Activated naive CD8-positive, alpha-beta T cell treated with anti-CD3 and anti-CD28 coated beads, Interleukin-2, amount 50 U/mL, for 24 hours (primary cell): ENCODE measurements at regions not wholly inside any gene's neighbourhood (a gene's known extent, or its start where the extent isn't known, plus 50 kb on each side); places are given as distances from the start of the nearest gene placed in this dataset.
"Not testable (repeated sequence)": the region's sequence is repeated elsewhere in the genome, so short reads cannot be mapped to it uniquely, and the experiment has no call there.

Experiments used
- ATAC-seq: fragments of 150-1000 bp; cut with Tn5 transposase; one replicate; pipeline ENCODE4 v1.10.0; 2021
- DNase-seq: peaks from one replicate; pipeline ENCODE4 v3.0.0; 2021
- H3K27ac Mint-ChIP-seq: one replicate; pipeline ENCODE4 v1.8.0; 2021; ENCODE audit warnings: mild to moderate bottlenecking, mixed read lengths
- H3K27me3 Mint-ChIP-seq: one replicate; pipeline ENCODE4 v1.8.0; 2021; ENCODE audit warnings: mixed read lengths
- H3K36me3 Mint-ChIP-seq: one replicate; pipeline ENCODE4 v1.8.0; 2021; ENCODE audit warnings: low read depth, mixed read lengths
- H3K4me1 Mint-ChIP-seq: one replicate; pipeline ENCODE4 v1.8.0; 2021; ENCODE audit warnings: mixed read lengths
- H3K4me3 Mint-ChIP-seq: one replicate; pipeline ENCODE4 v1.8.0; 2021; ENCODE audit warnings: mild to moderate bottlenecking, moderate library complexity, mixed read lengths
- H3K9me3 Mint-ChIP-seq: one replicate; pipeline ENCODE4 v1.8.0; 2021; ENCODE audit warnings: mixed read lengths

GRCh38 chrX:107384397-107385105, 64.9 kb upstream of the FRMPD3 start:
- H3K4me1 Mint-ChIP-seq, result peaks cover 7% of the 10 kb centered on the region
- DNase-seq, result no peak
- H3K27ac Mint-ChIP-seq, result no peak overlapping the region
- no peak overlapping the region for H3K4me3 Mint-ChIP-seq
- no peak for ATAC-seq
- no peaks in the 10 kb centered on the region for H3K9me3 Mint-ChIP-seq
- H3K36me3 Mint-ChIP-seq, result no peaks in the 10 kb centered on the region
- H3K27me3 Mint-ChIP-seq, result peaks cover 23% of the 10 kb centered on the region

GRCh38 chrX:107389726-107390125, 59.7 kb upstream of the FRMPD3 start:
- H3K4me1 Mint-ChIP-seq, result no peaks in the 10 kb centered on the region
- no peaks in the 10 kb centered on the region for H3K9me3 Mint-ChIP-seq
- H3K36me3 Mint-ChIP-seq, result no peaks in the 10 kb centered on the region
- ATAC-seq (no peak), DNase-seq (no peak)
- no peak overlapping the region for H3K4me3 Mint-ChIP-seq
- H3K27me3 Mint-ChIP-seq, result peaks cover 13% of the 10 kb centered on the region
- H3K27ac Mint-ChIP-seq, result no peak overlapping the region

DNA sequence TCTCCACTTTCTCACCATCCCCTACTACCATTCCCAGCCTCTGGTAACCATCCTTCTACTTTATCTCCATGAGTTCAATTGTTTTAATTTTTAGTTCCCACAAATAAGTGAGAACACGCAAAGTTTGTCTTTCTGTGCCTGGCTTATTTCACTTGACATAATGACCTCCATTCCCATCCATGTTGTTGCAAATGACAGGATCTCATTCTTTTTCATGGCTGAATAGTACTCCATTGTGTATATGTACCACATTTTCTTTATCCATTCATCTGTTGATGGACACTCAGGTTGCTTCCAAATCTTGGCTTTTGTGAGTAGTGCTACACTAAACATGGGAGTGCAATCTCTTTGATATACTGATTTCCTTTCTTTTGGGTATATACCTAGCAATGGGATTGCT, 55.8 kb upstream of the FRMPD3 start:
- ATAC-seq, H3K27me3 Mint-ChIP-seq, DNase-seq, H3K27ac Mint-ChIP-seq, H3K9me3 Mint-ChIP-seq, H3K36me3 Mint-ChIP-seq, H3K4me1 Mint-ChIP-seq, H3K4me3 Mint-ChIP-seq: not testable (repeated sequence)

GRCh38 chrX:107396235-107396634, 53.2 kb upstream of the FRMPD3 start:
- no peaks in the 10 kb centered on the region for H3K27me3 Mint-ChIP-seq
- no peaks in the 10 kb centered on the region for H3K36me3 Mint-ChIP-seq

DNA sequence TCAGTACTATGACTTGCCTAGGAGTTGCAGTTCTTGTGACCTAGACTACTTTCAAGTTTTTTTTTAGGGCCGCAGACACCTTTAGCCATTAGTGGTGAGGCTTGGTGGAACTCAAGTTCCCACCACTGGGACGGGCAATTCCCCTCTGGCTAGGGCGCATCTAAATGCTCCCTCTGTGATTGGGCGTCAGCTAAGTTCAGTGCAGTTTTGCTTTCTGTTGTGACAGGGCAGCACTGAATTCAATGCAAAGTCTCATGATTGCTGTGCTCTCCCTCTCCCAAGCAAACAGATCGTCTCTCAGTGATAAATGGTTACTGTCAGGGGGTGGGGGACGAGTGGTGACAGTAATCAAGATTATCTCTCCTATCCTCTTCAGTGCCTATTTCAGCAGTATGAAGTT, 52.7 kb upstream of the FRMPD3 start:
- Mint-ChIP-seq H3K4me3 (no peak overlapping the region), H3K4me1 (no peaks in the 10 kb centered on the region), H3K27me3 (no peaks in the 10 kb centered on the region), H3K36me3 (no peaks in the 10 kb centered on the region), H3K27ac (no peak overlapping the region), H3K9me3 (no peaks in the 10 kb centered on the region)
- no peak for ATAC-seq
- no peak for DNase-seq

More at GRCh38 chrX:107396235-107396634, 53.2 kb upstream of the FRMPD3 start:
- no peak for ATAC-seq
- Mint-ChIP-seq H3K27ac (no peak overlapping the region), H3K9me3 (no peaks in the 10 kb centered on the region), H3K4me1 (no peaks in the 10 kb centered on the region), H3K4me3 (no peak overlapping the region)
- no peak for DNase-seq

DNA sequence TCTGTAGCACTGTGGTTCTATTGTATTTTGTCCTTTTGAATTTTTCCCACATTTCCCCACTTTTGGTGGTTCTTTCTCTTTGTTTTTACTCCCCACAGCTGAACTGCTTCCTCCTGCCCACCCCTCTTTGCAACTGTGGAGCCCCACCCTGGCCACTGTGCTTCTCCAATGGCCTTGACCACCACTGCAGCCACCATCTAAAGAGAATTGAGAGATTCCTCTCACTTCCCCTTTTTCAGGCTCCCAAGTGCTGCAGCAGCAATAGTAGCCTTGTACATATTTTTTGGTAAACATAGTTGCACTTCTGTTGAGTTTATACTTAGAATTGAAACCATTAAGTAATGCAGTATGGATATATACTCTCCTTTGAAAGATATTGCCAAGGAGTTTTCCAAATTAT, 51.3 kb upstream of the FRMPD3 start:
- no peak for DNase-seq
- no peaks in the 10 kb centered on the region for H3K9me3 Mint-ChIP-seq

More for the DNA sequence above, 51.3 kb upstream of the FRMPD3 start:
- no peak overlapping the region for H3K4me3 Mint-ChIP-seq
- H3K36me3 Mint-ChIP-seq, result no peaks in the 10 kb centered on the region
- no peaks in the 10 kb centered on the region for H3K4me1 Mint-ChIP-seq
- no peak for ATAC-seq
- H3K27ac Mint-ChIP-seq, result no peak overlapping the region
- H3K27me3 Mint-ChIP-seq, result no peaks in the 10 kb centered on the region
